ENCODE measurements at regions not wholly inside any gene's neighbourhood (a gene's known extent, or its start where the extent isn't known, plus 50 kb on each side); places are given as distances from the start of the nearest gene placed in this dataset.

DNA sequence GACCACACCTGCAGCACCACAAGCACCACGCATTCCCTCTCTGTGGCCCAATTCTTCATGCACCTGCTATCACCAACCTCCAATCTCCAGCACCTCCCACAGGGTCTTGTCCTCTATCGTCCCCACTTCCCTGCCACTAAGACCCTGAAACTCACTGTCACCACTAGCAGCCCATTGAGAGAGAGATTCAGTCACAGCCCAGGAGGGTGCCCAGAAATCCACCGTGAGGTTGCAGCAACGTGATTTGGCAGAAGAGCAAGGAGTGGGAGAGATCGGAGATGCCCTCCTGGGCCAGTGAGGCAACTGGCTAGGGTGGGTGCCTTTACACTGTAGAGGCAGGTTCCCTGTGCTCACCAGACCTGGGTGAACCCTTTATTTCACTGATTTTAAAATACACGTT, 90.1 kb downstream of the ANKRD60 start:
- TF ChIP-seq, protein P1, sequence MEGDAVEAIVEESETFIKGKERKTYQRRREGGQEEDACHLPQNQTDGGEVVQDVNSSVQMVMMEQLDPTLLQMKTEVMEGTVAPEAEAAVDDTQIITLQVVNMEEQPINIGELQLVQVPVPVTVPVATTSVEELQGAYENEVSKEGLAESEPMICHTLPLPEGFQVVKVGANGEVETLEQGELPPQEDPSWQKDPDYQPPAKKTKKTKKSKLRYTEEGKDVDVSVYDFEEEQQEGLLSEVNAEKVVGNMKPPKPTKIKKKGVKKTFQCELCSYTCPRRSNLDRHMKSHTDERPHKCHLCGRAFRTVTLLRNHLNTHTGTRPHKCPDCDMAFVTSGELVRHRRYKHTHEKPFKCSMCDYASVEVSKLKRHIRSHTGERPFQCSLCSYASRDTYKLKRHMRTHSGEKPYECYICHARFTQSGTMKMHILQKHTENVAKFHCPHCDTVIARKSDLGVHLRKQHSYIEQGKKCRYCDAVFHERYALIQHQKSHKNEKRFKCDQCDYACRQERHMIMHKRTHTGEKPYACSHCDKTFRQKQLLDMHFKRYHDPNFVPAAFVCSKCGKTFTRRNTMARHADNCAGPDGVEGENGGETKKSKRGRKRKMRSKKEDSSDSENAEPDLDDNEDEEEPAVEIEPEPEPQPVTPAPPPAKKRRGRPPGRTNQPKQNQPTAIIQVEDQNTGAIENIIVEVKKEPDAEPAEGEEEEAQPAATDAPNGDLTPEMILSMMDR (conservative IDR thresholded peaks at IDR 0.05; ENCODE audit: low read length): no peak
- no peak for TF ChIP-seq EZH2phosphoT487 (IDR thresholded peaks at IDR 0.05; ENCODE audit: borderline replicate concordance)
